ENCODE measurements at regions not wholly inside any gene's neighbourhood (a gene's known extent, or its start where the extent isn't known, plus 50 kb on each side); places are given as distances from the start of the nearest gene placed in this dataset.
"Not testable (repeated sequence)": the region's sequence is repeated elsewhere in the genome, so short reads cannot be mapped to it uniquely, and the experiment has no call there.

GRCh38 chr11:86167499-86168164, 76.9 kb upstream of the EED start:
- Histone ChIP-seq H3K27ac (no peak overlapping the region), H3K4me1 (peaks cover 0 to 4% (median 0%) of the 10 kb centered on the region in 4 donors), H3K36me3 (no peaks in the 10 kb centered on the region), H3K9me3 (no peaks in the 10 kb centered on the region), H3K4me3 (no peak overlapping the region), H3K27me3 (no peaks in the 10 kb centered on the region)
- no peak for DNase-seq
- intact Hi-C loops (cut with DNase I; ENCODE audit: low total_unique reads): no loop called here
- in situ Hi-C loops (cut with MboI; ENCODE audit: low pct_ligation_motif_present in 1 of 4, low pct_unique_long_range_greater_than_20kb in 1 of 4, low sequenced_read_pairs in 3 of 4): no loop called here
- TF ChIP-seq, protein P1, sequence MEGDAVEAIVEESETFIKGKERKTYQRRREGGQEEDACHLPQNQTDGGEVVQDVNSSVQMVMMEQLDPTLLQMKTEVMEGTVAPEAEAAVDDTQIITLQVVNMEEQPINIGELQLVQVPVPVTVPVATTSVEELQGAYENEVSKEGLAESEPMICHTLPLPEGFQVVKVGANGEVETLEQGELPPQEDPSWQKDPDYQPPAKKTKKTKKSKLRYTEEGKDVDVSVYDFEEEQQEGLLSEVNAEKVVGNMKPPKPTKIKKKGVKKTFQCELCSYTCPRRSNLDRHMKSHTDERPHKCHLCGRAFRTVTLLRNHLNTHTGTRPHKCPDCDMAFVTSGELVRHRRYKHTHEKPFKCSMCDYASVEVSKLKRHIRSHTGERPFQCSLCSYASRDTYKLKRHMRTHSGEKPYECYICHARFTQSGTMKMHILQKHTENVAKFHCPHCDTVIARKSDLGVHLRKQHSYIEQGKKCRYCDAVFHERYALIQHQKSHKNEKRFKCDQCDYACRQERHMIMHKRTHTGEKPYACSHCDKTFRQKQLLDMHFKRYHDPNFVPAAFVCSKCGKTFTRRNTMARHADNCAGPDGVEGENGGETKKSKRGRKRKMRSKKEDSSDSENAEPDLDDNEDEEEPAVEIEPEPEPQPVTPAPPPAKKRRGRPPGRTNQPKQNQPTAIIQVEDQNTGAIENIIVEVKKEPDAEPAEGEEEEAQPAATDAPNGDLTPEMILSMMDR (IDR thresholded peaks at IDR 0.05): no peak
- TF ChIP-seq POLR2A (IDR thresholded peaks at IDR 0.05) (no peak), EP300 (IDR thresholded peaks at IDR 0.05; ENCODE audit: low read depth) (no peak), POLR2AphosphoS5 (IDR thresholded peaks at IDR 0.05) (no peak)
- 82% methylated on average over 4 of the region's 4 CpGs; no CpG with 5 or more reads in 1 of the 2 donors for WGBS, 2 donors (ENCODE audit: low coverage in 1 of 2)

DNA sequence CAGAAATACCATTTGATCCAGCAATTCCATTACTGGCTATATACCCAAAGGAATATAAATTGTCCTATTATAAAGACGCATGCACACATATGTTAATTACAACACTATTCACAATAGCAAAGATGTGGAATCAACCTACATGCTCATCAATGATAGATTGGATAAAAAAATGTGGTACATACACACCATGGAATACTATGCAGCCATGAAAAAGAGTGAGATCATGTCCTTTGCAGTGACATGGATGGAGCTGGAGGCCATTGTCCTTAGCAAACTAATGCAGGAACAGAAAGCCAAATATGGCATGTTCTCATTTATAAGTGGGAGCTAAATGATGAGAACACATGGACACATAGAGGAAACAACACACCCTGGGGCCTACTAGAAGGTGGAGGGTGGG, 78.3 kb upstream of the EED start:
- H3K27me3 ChIP-seq; H3K27ac ChIP-seq; DNase-seq; intact Hi-C loops (cut with DNase I; ENCODE audit: low total_unique reads); H3K9me3 ChIP-seq; H3K36me3 ChIP-seq; in situ Hi-C loops (cut with MboI; ENCODE audit: low pct_ligation_motif_present in 1 of 4, low pct_unique_long_range_greater_than_20kb in 1 of 4, low sequenced_read_pairs in 3 of 4); H3K4me3 ChIP-seq: not testable (repeated sequence)
- WGBS, 2 donors (ENCODE audit: low coverage in 1 of 2): 97 to 100% methylated on average over 1 of the region's 1 CpG
- peaks cover 0 to 16% (median 9%) of the 10 kb centered on the region in 4 donors for H3K4me1 ChIP-seq

- no peaks in the 10 kb centered on the region for H3K36me3 ChIP-seq
- 95 to 100% methylated on average over 2 of the region's 2 CpGs for WGBS, 2 donors (ENCODE audit: low coverage in 1 of 2)
- DNase-seq: no peak
- H3K27me3 ChIP-seq: no peaks in the 10 kb centered on the region
- in situ Hi-C loops (cut with MboI; ENCODE audit: low pct_ligation_motif_present in 1 of 4, low pct_unique_long_range_greater_than_20kb in 1 of 4, low sequenced_read_pairs in 3 of 4) (no loop called here), intact Hi-C loops (cut with DNase I; ENCODE audit: low total_unique reads) (no loop called here)
- no peak overlapping the region for H3K4me3 ChIP-seq
- peaks cover 0 to 27% (median 12%) of the 10 kb centered on the region in 4 donors for H3K4me1 ChIP-seq
- TF ChIP-seq EP300 (IDR thresholded peaks at IDR 0.05; ENCODE audit: low read depth): no peak
- no peak for TF ChIP-seq POLR2A (IDR thresholded peaks at IDR 0.05)
- TF ChIP-seq POLR2AphosphoS5 (IDR thresholded peaks at IDR 0.05): no peak
- TF ChIP-seq, protein P1 (IDR thresholded peaks at IDR 0.05): no peak
- no peaks in the 10 kb centered on the region for H3K9me3 ChIP-seq
- no peak overlapping the region for H3K27ac ChIP-seq
Observed at GRCh38 chr11:86164106-86164505, 80.4 kb upstream of the EED start.

- DNase-seq; H3K4me3 ChIP-seq; H3K27me3 ChIP-seq; H3K9me3 ChIP-seq; intact Hi-C loops (cut with DNase I; ENCODE audit: low total_unique reads); H3K36me3 ChIP-seq; in situ Hi-C loops (cut with MboI; ENCODE audit: low pct_ligation_motif_present in 1 of 4, low pct_unique_long_range_greater_than_20kb in 1 of 4, low sequenced_read_pairs in 3 of 4): not testable (repeated sequence)
- peak overlapping the region in 1 of 4 donors; percentile 69 for H3K27ac ChIP-seq
- H3K4me1 ChIP-seq: peaks cover 0 to 27% (median 12%) of the 10 kb centered on the region in 4 donors
- 79 to 82% methylated on average over 5 to 6 of the region's 6 CpGs for whole genome bisulfite sequencing, 2 donors (ENCODE audit: low coverage in 1 of 2)
Observed at GRCh38 chr11:86163221-86163876, 81.2 kb upstream of the EED start.

- H3K4me1 ChIP-seq: peaks cover 0 to 27% (median 12%) of the 10 kb centered on the region in 4 donors
- WGBS, 2 donors (ENCODE audit: low coverage in 1 of 2): 50 to 58% methylated on average over 1 of the region's 1 CpG
- H3K36me3 ChIP-seq: no peaks in the 10 kb centered on the region
- no peaks in the 10 kb centered on the region for H3K9me3 ChIP-seq
- no peaks in the 10 kb centered on the region for H3K27me3 ChIP-seq
- intact Hi-C loops (cut with DNase I; ENCODE audit: low total_unique reads): no loop called here
- TF ChIP-seq POLR2A (IDR thresholded peaks at IDR 0.05) (no peak), EP300 (IDR thresholded peaks at IDR 0.05; ENCODE audit: low read depth) (no peak), POLR2AphosphoS5 (IDR thresholded peaks at IDR 0.05) (peak; percentile 66 to 86 (median 67))
- TF ChIP-seq, protein P1 (IDR thresholded peaks at IDR 0.05): no peak
- DNase-seq: peak; percentile 27
- H3K27ac ChIP-seq: peak overlapping the region; percentile 53 to 77 (median 69)
- no peak overlapping the region for H3K4me3 ChIP-seq
- in situ Hi-C loops (cut with MboI; ENCODE audit: low pct_ligation_motif_present in 1 of 4, low pct_unique_long_range_greater_than_20kb in 1 of 4, low sequenced_read_pairs in 3 of 4): no loop called here
Observed at GRCh38 chr11:86162239-86162638, 82.3 kb upstream of the EED start.

All from transverse colon (tissue), 4 donors.